Loucy (cell line): ENCODE measurements at regions not wholly inside any gene's neighbourhood (a gene's known extent, or its start where the extent isn't known, plus 50 kb on each side); places are given as distances from the start of the nearest gene placed in this dataset.

Experiments used
- H2AFZ ChIP-seq: fragments of 200-600 bp; sonication (generic); 2 replicates; pipeline ENCODE4 v1.6.0; 2016; ENCODE audit warnings: antibody characterized with exemption, mild to moderate bottlenecking, low read length, moderate library complexity
- H3F3A ChIP-seq: fragments of 200-600 bp; 2 replicates; pipeline ENCODE4 v1.6.0; 2016; ENCODE audit warnings: antibody characterized with exemption, low read depth, mild to moderate bottlenecking
- H3K27me3 ChIP-seq: fragments of 200-600 bp; sonication (generic); 2 replicates; pipeline ENCODE4 v1.6.1; 2014; ENCODE audit warnings: low read length, mild to moderate bottlenecking; ENCODE audit not compliant: insufficient read depth, poor library complexity, severe bottlenecking
- H3K36me3 ChIP-seq: fragments of 200-600 bp; sonication (generic); 2 replicates; pipeline ENCODE4 v1.6.1; 2016; ENCODE audit warnings: low read length; ENCODE audit not compliant: insufficient read depth
- H3K4me1 ChIP-seq: fragments of 200-600 bp; sonication (generic); 2 replicates; pipeline ENCODE4 v1.5.1; 2014; ENCODE audit warnings: low read length, mild to moderate bottlenecking; ENCODE audit not compliant: insufficient read depth, poor library complexity, severe bottlenecking
- H3K4me2 ChIP-seq: fragments of 200-600 bp; sonication (generic); 2 replicates; pipeline ENCODE4 v1.6.0; 2014; ENCODE audit warnings: antibody characterized with exemption, low read length, low read depth, mild to moderate bottlenecking; ENCODE audit not compliant: poor library complexity, severe bottlenecking
- H3K4me3 ChIP-seq: fragments of 200-600 bp; sonication (generic); 2 replicates; pipeline ENCODE4 v1.5.1; 2014; ENCODE audit warnings: low read length, mild to moderate bottlenecking, mixed read lengths; ENCODE audit not compliant: poor library complexity, severe bottlenecking
- H3K79me2 ChIP-seq: fragments of 200-600 bp; sonication (generic); 2 replicates; pipeline ENCODE4 v1.6.1; 2014; ENCODE audit warnings: low read length; ENCODE audit not compliant: insufficient read depth
- H3K9ac ChIP-seq: fragments of 200-600 bp; sonication (generic); 2 replicates; pipeline ENCODE4 v1.6.0; 2014; ENCODE audit warnings: mild to moderate bottlenecking, low read depth, low read length, moderate library complexity; ENCODE audit not compliant: poor library complexity, severe bottlenecking
- H3K9me2 ChIP-seq: fragments of 200-600 bp; sonication (generic); replicated peaks from 2 replicates; pipeline ENCODE4 v1.6.1; 2016; ENCODE audit warnings: low read depth, low read length, mixed read lengths
- H3K9me3 ChIP-seq: fragments of 200-600 bp; sonication (generic); 2 replicates; pipeline ENCODE4 v1.6.1; 2014; ENCODE audit warnings: mild to moderate bottlenecking, antibody characterized with exemption, low read length, low read depth; ENCODE audit not compliant: insufficient read depth
- H4K20me1 ChIP-seq: fragments of 200-600 bp; sonication (generic); 2 replicates; pipeline ENCODE4 v1.6.0; 2014; ENCODE audit warnings: antibody characterized with exemption, low read length, mild to moderate bottlenecking; ENCODE audit not compliant: insufficient read depth, poor library complexity, severe bottlenecking
- EZH2phosphoT487 ChIP-seq: fragments of 200-600 bp; IDR thresholded peaks from 2 replicates; pipeline ENCODE4 v1.6.1; 2018; ENCODE audit warnings: antibody characterized with exemption, mild to moderate bottlenecking, moderate library complexity, borderline replicate concordance
- TF ChIP-seq, protein P1 (sequence below): fragments of 200-600 bp; sonication (generic); conservative IDR thresholded peaks from 2 replicates; pipeline ENCODE4 v1.5.1; 2014; ENCODE audit warnings: mild to moderate bottlenecking, antibody characterized with exemption, low read length

DNA sequence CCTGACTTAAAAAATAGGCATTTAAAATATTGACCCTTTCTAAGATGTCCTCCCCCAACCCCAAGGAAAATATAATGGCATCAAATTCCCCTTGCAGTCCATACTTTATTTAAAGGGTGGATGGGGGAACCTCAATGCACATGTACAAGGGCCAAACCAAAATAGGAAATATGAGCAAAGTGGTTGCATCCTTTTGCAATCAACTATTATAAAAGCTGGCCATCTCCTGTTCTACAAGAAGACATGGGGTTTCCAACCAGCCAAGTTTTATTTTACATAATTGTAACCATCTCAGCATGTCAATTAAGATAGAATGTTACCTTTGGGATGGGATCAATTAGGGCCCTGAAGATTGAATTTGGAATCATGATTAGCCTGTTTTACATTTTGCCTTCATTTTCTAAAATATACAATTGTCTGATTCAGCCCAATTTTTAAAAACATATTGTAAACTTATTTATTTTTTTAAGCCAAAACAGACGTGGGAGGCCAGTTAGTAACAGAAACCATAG lies 146.7 kb upstream of the NFIA start:
- H3K79me2 ChIP-seq: no peaks in the 10 kb centered on the region
- H2AFZ ChIP-seq: no peak overlapping the region
- no peaks in the 10 kb centered on the region for H3K9me2 ChIP-seq
- H3K4me2 ChIP-seq: no peak overlapping the region
- no peak overlapping the region for H3K4me3 ChIP-seq
- TF ChIP-seq, protein P1, sequence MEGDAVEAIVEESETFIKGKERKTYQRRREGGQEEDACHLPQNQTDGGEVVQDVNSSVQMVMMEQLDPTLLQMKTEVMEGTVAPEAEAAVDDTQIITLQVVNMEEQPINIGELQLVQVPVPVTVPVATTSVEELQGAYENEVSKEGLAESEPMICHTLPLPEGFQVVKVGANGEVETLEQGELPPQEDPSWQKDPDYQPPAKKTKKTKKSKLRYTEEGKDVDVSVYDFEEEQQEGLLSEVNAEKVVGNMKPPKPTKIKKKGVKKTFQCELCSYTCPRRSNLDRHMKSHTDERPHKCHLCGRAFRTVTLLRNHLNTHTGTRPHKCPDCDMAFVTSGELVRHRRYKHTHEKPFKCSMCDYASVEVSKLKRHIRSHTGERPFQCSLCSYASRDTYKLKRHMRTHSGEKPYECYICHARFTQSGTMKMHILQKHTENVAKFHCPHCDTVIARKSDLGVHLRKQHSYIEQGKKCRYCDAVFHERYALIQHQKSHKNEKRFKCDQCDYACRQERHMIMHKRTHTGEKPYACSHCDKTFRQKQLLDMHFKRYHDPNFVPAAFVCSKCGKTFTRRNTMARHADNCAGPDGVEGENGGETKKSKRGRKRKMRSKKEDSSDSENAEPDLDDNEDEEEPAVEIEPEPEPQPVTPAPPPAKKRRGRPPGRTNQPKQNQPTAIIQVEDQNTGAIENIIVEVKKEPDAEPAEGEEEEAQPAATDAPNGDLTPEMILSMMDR: no peak
- no peak for TF ChIP-seq EZH2phosphoT487
- no peaks in the 10 kb centered on the region for H3F3A ChIP-seq
- no peaks in the 10 kb centered on the region for H4K20me1 ChIP-seq
- peaks cover 20% of the 10 kb centered on the region for H3K4me1 ChIP-seq
- no peaks in the 10 kb centered on the region for H3K36me3 ChIP-seq
- no peak overlapping the region for H3K9ac ChIP-seq
- H3K27me3 ChIP-seq: no peaks in the 10 kb centered on the region
- H3K9me3 ChIP-seq: no peaks in the 10 kb centered on the region

DNA sequence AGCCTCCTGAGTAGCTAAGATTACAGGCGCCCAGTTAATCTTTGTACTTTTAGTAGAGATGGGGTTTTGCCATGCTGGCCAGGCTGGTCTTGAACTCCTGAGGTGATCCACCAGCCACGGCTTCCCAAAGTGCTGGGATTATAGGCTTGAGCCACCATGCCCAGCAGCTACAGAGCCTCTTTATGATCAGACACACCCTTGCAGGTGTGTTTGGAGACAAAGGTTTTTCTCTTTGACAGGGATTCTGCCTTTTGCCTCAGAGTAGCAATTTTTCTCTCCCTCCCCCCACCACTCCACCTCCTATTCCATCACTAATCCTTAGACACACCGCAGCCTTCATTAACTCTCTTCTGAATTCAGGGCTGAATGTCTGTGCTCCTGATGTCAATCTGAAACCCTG lies 152.2 kb upstream of the NFIA start:
- H3K4me2 ChIP-seq: no peak overlapping the region
- H3K9me2 ChIP-seq: no peaks in the 10 kb centered on the region

DNA sequence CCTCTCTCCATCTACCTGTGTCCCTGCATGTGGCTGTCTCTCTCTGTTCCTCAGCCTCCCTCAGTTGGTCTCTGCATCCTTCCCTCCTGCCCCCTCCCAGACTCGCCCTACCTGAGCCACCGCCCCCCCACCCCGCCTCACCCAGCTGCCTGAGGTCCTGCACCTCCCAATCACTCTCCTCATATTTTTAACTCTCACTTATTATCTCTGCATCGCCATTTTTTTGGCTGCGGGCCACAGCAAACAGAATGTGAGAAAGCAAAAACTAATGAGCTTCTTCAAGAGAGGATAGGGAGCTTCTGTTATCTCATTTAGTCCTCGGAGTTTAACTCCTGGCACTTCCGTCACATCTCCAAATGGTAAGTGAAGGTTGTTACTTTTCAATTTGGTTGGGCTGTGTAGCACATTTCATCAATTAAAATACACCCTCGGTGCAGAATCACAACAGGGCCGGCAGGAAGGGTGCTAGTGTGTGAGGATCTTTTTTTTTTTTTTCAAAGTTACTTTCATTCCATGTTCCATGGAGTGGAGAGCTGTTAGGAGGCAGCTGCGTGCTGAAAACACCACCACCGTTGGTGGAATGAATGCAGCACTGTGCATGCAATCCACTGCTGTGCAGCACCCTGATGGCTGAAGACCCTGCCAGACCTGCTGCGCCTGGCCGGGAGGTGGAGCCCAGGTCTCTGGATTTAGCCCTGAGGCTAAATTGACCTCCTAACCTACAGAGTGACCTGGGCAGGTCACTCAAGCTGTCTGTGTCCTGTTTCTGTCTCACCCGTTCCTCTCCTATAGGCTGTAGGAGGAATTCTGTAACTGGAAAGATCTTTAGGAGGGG lies 157.2 kb upstream of the NFIA start:
- Histone ChIP-seq H3K9ac (no peak overlapping the region), H3K4me3 (no peak overlapping the region), H3K4me1 (no peaks in the 10 kb centered on the region), H3K9me2 (no peaks in the 10 kb centered on the region), H3K4me2 (no peak overlapping the region), H2AFZ (no peak overlapping the region), H3F3A (no peaks in the 10 kb centered on the region), H3K9me3 (no peaks in the 10 kb centered on the region), H4K20me1 (no peaks in the 10 kb centered on the region), H3K79me2 (no peaks in the 10 kb centered on the region), H3K36me3 (no peaks in the 10 kb centered on the region), H3K27me3 (no peaks in the 10 kb centered on the region)
- TF ChIP-seq, protein P1: no peak
- no peak for TF ChIP-seq EZH2phosphoT487

More for the DNA sequence above, 152.2 kb upstream of the NFIA start:
- no peaks in the 10 kb centered on the region for H3K36me3 ChIP-seq
- H3K4me3 ChIP-seq: no peak overlapping the region
- no peaks in the 10 kb centered on the region for H3K4me1 ChIP-seq
- H3K79me2 ChIP-seq: no peaks in the 10 kb centered on the region
- no peak overlapping the region for H3K9ac ChIP-seq
- H3K9me3 ChIP-seq: no peaks in the 10 kb centered on the region
- no peaks in the 10 kb centered on the region for H4K20me1 ChIP-seq
- TF ChIP-seq, protein P1: no peak
- TF ChIP-seq EZH2phosphoT487: no peak
- H3F3A ChIP-seq: no peaks in the 10 kb centered on the region
- H2AFZ ChIP-seq: no peak overlapping the region
- H3K27me3 ChIP-seq: no peaks in the 10 kb centered on the region
